Lung microvascular endothelial cell (primary cell): ENCODE measurements at regions not wholly inside any gene's neighbourhood (a gene's known extent, or its start where the extent isn't known, plus 50 kb on each side); places are given as distances from the start of the nearest gene placed in this dataset.
"Not testable (repeated sequence)": the region's sequence is repeated elsewhere in the genome, so short reads cannot be mapped to it uniquely, and the experiment has no call there.

Experiments used
- DNase-seq, 2 donors: peaks; one replicate each; pipeline versions ENCODE4 v3.0.0 to v3.0.0-alpha.2; 2010; ENCODE audit warnings: low read depth in 2 of 2

GRCh38 chr15:19899021-19899824 lies 642.4 kb downstream of the GOLGA6L6 start:
- no peak for DNase-seq

DNA sequence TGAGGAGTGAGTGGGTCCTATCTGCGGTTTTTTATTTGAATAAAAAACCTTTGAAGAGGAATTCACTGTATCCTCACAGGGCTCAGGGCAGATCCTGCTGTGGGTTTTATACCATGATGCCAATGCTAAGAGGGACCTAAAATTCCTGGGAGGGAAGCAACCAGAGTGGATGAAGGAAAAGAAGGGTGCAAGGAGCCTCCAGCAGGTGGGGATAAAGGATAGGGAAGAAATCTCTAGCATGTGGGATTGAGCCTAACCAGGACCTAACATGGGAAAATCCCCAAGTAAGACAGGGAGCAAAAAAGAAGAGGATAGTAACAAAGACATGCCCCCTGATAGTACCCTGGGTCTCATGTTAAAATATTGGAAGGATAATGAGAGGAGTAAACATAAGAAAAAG lies 652.8 kb downstream of the GOLGA6L6 start:
- not testable (repeated sequence) for DNase-seq

DNA sequence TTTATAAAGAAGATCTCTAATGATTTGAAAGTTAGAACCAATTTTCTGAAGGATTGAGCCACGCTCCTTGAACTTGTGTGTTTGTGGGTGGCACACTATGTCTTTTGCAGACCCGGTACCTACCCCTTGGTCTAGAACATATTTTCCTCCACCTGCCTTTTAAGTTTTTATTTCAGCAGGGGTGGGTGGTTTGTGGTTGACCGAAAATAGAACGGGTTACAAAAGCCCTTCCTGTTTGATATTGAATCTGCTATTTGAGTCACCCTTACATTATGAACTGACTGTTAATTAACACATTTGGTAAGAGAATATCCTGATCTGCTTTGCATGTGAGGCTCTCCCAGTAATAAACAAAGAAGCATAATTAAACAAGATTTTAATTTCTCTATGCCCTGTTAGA lies 697.5 kb downstream of the GOLGA6L6 start:
- not testable (repeated sequence) for DNase-seq
